GM23338 (cell line): ENCODE measurements at regions not wholly inside any gene's neighbourhood (a gene's known extent, or its start where the extent isn't known, plus 50 kb on each side); places are given as distances from the start of the nearest gene placed in this dataset.

Source experiments
- CREB1 ChIP-seq: fragments of 250-450 bp; sonication (Bioruptor Pico); IDR thresholded peaks from 2 replicates; pipeline ENCODE4 v1.5.0; 2020; ENCODE audit warnings: low read depth, mild to moderate bottlenecking, moderate library complexity
- NANOG ChIP-seq: IDR thresholded peaks from 2 replicates; pipeline ENCODE4 v1.6.1; 2016; ENCODE audit warnings: antibody characterized with exemption, borderline replicate concordance
- REST ChIP-seq: IDR thresholded peaks from one replicate; pipeline ENCODE4 v1.6.1; 2018; ENCODE audit warnings: antibody characterized with exemption; ENCODE audit not compliant: unreplicated experiment
- STAT1 ChIP-seq: IDR thresholded peaks from one replicate; pipeline ENCODE4 v1.6.1; 2016; ENCODE audit warnings: antibody characterized with exemption; ENCODE audit not compliant: unreplicated experiment
- ZNF114 ChIP-seq: fragments of 250-450 bp; sonication (Bioruptor Pico); IDR thresholded peaks from 2 replicates; pipeline ENCODE4 v1.5.0; 2020; ENCODE audit warnings: mild to moderate bottlenecking, moderate library complexity
- ZNF462 ChIP-seq: fragments of 250-450 bp; sonication (Bioruptor Pico); IDR thresholded peaks from 2 replicates; pipeline ENCODE4 v1.5.0; 2020; ENCODE audit warnings: mild to moderate bottlenecking, moderate library complexity

- no peak for TF ChIP-seq ZNF462 (CRISPR knock-in tag)
- no peak for TF ChIP-seq STAT1
- TF ChIP-seq CREB1 (CRISPR knock-in tag): no peak
- no peak for TF ChIP-seq NANOG
- TF ChIP-seq REST: no peak
- no peak for TF ChIP-seq ZNF114 (CRISPR knock-in tag)
Observed at GRCh38 chr1:177872308-177872900, 97.5 kb downstream of the SEC16B start (continued).
